Uterus (tissue), 2 donors: ENCODE measurements at regions not wholly inside any gene's neighbourhood (a gene's known extent, or its start where the extent isn't known, plus 50 kb on each side); places are given as distances from the start of the nearest gene placed in this dataset.

Source experiments
- POLR2A ChIP-seq, 2 donors: fragments of 450-650 bp; IDR thresholded peaks; one replicate each; pipeline ENCODE4 v1.6.1; 2016; ENCODE audit warnings: antibody characterized with exemption in 2 of 2, mild to moderate bottlenecking in 1 of 2, moderate library complexity in 1 of 2
- TF ChIP-seq, protein P1 (sequence below), 4 experiments: fragments of 200-600 bp in 2 of 4; fragments of 450-650 bp in 2 of 4; sonication (generic) in 2 of 4; IDR thresholded peaks; one replicate each; pipeline ENCODE4 v1.5.1; 2016 to 2019; ENCODE audit warnings: antibody characterized with exemption in 4 of 4, mild to moderate bottlenecking in 2 of 4, moderate library complexity in 1 of 4

DNA sequence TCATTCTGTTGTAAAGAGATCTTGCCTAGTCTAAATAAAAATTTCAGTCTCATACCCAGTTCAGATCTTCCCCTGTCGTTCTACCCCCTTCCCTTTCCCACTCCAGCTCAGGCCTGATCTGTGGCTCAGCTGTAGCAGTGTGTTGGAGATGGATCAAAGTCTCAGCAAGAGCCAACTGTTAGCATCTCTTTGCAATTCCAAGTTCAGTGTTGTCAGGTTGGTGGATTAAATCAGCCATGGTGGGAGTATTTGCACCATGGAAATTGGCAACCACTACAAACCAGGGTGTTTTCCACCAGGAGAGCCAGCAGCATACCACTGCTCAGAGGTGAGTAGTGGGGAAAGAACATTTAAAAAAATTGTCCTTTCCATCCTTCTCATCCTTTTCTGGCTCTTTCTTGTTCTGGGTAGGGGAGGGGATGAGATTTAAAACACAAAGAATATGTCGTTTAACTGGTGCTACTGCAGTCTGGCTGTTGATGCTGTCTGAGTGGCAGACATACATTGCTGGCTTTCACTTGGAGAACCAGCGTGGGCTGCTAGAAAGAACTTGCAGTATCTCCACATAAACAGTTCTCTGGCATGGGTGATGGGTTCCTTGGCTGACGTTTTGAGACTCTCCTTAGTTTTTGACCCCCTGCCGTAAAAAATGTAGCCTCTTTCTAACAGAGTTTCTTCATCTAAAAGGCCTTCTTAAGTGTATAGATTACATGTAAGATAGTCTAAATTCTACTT, 514.1 kb downstream of the RAB38 start:
- TF ChIP-seq, protein P1, sequence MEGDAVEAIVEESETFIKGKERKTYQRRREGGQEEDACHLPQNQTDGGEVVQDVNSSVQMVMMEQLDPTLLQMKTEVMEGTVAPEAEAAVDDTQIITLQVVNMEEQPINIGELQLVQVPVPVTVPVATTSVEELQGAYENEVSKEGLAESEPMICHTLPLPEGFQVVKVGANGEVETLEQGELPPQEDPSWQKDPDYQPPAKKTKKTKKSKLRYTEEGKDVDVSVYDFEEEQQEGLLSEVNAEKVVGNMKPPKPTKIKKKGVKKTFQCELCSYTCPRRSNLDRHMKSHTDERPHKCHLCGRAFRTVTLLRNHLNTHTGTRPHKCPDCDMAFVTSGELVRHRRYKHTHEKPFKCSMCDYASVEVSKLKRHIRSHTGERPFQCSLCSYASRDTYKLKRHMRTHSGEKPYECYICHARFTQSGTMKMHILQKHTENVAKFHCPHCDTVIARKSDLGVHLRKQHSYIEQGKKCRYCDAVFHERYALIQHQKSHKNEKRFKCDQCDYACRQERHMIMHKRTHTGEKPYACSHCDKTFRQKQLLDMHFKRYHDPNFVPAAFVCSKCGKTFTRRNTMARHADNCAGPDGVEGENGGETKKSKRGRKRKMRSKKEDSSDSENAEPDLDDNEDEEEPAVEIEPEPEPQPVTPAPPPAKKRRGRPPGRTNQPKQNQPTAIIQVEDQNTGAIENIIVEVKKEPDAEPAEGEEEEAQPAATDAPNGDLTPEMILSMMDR (IDR thresholded peaks at IDR 0.05), result no peak
- no peak for TF ChIP-seq POLR2A (IDR thresholded peaks at IDR 0.05)
